ENCODE measurements at regions not wholly inside any gene's neighbourhood (a gene's known extent, or its start where the extent isn't known, plus 50 kb on each side); places are given as distances from the start of the nearest gene placed in this dataset.

GRCh38 chr5:3285621-3286020, 310.0 kb upstream of the IRX1 start:
- no peaks in the 10 kb centered on the region for H3K4me1 ChIP-seq (ENCODE audit: control insufficient read depth in 2 of 3, insufficient read depth in 2 of 3, low read depth in 1 of 3, low read length in 3 of 3)
- intact Hi-C loops (cut with DNase I): no loop called here
- FAIRE-seq (no peak), DNase-seq (no peak)
- H3K9me3 ChIP-seq (ENCODE audit: control insufficient read depth in 2 of 3, insufficient read depth in 1 of 3, low read length in 3 of 3): no peaks in the 10 kb centered on the region
- H3K27ac ChIP-seq (ENCODE audit: low read depth in 2 of 2, low read length in 2 of 2): no peak overlapping the region
- TF ChIP-seq, protein P1, sequence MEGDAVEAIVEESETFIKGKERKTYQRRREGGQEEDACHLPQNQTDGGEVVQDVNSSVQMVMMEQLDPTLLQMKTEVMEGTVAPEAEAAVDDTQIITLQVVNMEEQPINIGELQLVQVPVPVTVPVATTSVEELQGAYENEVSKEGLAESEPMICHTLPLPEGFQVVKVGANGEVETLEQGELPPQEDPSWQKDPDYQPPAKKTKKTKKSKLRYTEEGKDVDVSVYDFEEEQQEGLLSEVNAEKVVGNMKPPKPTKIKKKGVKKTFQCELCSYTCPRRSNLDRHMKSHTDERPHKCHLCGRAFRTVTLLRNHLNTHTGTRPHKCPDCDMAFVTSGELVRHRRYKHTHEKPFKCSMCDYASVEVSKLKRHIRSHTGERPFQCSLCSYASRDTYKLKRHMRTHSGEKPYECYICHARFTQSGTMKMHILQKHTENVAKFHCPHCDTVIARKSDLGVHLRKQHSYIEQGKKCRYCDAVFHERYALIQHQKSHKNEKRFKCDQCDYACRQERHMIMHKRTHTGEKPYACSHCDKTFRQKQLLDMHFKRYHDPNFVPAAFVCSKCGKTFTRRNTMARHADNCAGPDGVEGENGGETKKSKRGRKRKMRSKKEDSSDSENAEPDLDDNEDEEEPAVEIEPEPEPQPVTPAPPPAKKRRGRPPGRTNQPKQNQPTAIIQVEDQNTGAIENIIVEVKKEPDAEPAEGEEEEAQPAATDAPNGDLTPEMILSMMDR (IDR thresholded peaks at IDR 0.05; ENCODE audit: borderline replicate concordance, extremely low read depth, insufficient read depth): no peak
- no peak overlapping the region for H3K4me3 ChIP-seq (ENCODE audit: low read length in 3 of 3)
- no peaks in the 10 kb centered on the region for H3K27me3 ChIP-seq (ENCODE audit: control insufficient read depth, insufficient read depth, low read length)
- H3K36me3 ChIP-seq (ENCODE audit: control insufficient read depth in 2 of 3, insufficient read depth in 3 of 3, low read length in 3 of 3): no peaks in the 10 kb centered on the region
- H3K9ac ChIP-seq (ENCODE audit: low read length in 3 of 3): no peak overlapping the region

GRCh38 chr5:3284506-3284905, 311.1 kb upstream of the IRX1 start:
- Histone ChIP-seq H3K4me1 (ENCODE audit: control insufficient read depth in 2 of 3, insufficient read depth in 2 of 3, low read depth in 1 of 3, low read length in 3 of 3) (no peaks in the 10 kb centered on the region), H3K36me3 (ENCODE audit: control insufficient read depth in 2 of 3, insufficient read depth in 3 of 3, low read length in 3 of 3) (no peaks in the 10 kb centered on the region), H3K4me3 (ENCODE audit: low read length in 3 of 3) (no peak overlapping the region), H3K9ac (ENCODE audit: low read length in 3 of 3) (no peak overlapping the region), H3K27me3 (ENCODE audit: control insufficient read depth, insufficient read depth, low read length) (no peaks in the 10 kb centered on the region), H3K9me3 (ENCODE audit: control insufficient read depth in 2 of 3, insufficient read depth in 1 of 3, low read length in 3 of 3) (no peaks in the 10 kb centered on the region), H3K27ac (ENCODE audit: low read depth in 2 of 2, low read length in 2 of 2) (no peak overlapping the region)
- DNase-seq (no peak), FAIRE-seq (no peak)
- intact Hi-C loops (cut with DNase I): no loop called here
- TF ChIP-seq, protein P1 (IDR thresholded peaks at IDR 0.05; ENCODE audit: borderline replicate concordance, extremely low read depth, insufficient read depth): no peak

- Histone ChIP-seq H3K4me1 (ENCODE audit: control insufficient read depth in 2 of 3, insufficient read depth in 2 of 3, low read depth in 1 of 3, low read length in 3 of 3) (no peaks in the 10 kb centered on the region), H3K4me3 (ENCODE audit: low read length in 3 of 3) (no peak overlapping the region), H3K27me3 (ENCODE audit: control insufficient read depth, insufficient read depth, low read length) (no peaks in the 10 kb centered on the region), H3K9me3 (ENCODE audit: control insufficient read depth in 2 of 3, insufficient read depth in 1 of 3, low read length in 3 of 3) (no peaks in the 10 kb centered on the region), H3K27ac (ENCODE audit: low read depth in 2 of 2, low read length in 2 of 2) (no peak overlapping the region), H3K9ac (ENCODE audit: low read length in 3 of 3) (no peak overlapping the region), H3K36me3 (ENCODE audit: control insufficient read depth in 2 of 3, insufficient read depth in 3 of 3, low read length in 3 of 3) (no peaks in the 10 kb centered on the region)
- FAIRE-seq (no peak), DNase-seq (no peak)
- intact Hi-C loops (cut with DNase I): no loop called here
- TF ChIP-seq, protein P1 (IDR thresholded peaks at IDR 0.05; ENCODE audit: borderline replicate concordance, extremely low read depth, insufficient read depth): no peak
These were observed 312.8 kb upstream of the IRX1 start for GRCh38 chr5:3282841-3283240.

GRCh38 chr5:3281366-3281765, 314.3 kb upstream of the IRX1 start:
- H3K27me3 ChIP-seq (ENCODE audit: control insufficient read depth, insufficient read depth, low read length): no peaks in the 10 kb centered on the region
- H3K4me3 ChIP-seq (ENCODE audit: low read length in 3 of 3): no peak overlapping the region
- no peaks in the 10 kb centered on the region for H3K36me3 ChIP-seq (ENCODE audit: control insufficient read depth in 2 of 3, insufficient read depth in 3 of 3, low read length in 3 of 3)
- DNase-seq (no peak), FAIRE-seq (no peak)
- H3K9ac ChIP-seq (ENCODE audit: low read length in 3 of 3): no peak overlapping the region
- no peak overlapping the region for H3K27ac ChIP-seq (ENCODE audit: low read depth in 2 of 2, low read length in 2 of 2)
- no peaks in the 10 kb centered on the region for H3K9me3 ChIP-seq (ENCODE audit: control insufficient read depth in 2 of 3, insufficient read depth in 1 of 3, low read length in 3 of 3)
- H3K4me1 ChIP-seq (ENCODE audit: control insufficient read depth in 2 of 3, insufficient read depth in 2 of 3, low read depth in 1 of 3, low read length in 3 of 3): no peaks in the 10 kb centered on the region
- TF ChIP-seq, protein P1 (IDR thresholded peaks at IDR 0.05; ENCODE audit: borderline replicate concordance, extremely low read depth, insufficient read depth): no peak
- intact Hi-C loops (cut with DNase I): no loop called here
